ENCODE measurements at regions not wholly inside any gene's neighbourhood (a gene's known extent, or its start where the extent isn't known, plus 50 kb on each side); places are given as distances from the start of the nearest gene placed in this dataset.

GRCh38 chr11:45459491-45459890, 173.3 kb upstream of the SYT13 start:
- TF ChIP-seq SNAI2 (CRISPR knock-in tag; IDR thresholded peaks at IDR 0.05) = no peak
- no peak for TF ChIP-seq OSR1 (CRISPR knock-in tag; IDR thresholded peaks at IDR 0.05)
